GM23338 (cell line): ENCODE measurements at regions not wholly inside any gene's neighbourhood (a gene's known extent, or its start where the extent isn't known, plus 50 kb on each side); places are given as distances from the start of the nearest gene placed in this dataset.

Experiments
- ATAC-seq: fragments of 200-7000 bp; cut with Tn5 transposase; 3 replicates; pipeline ENCODE4 v1.9.1; 2020
- DNase-seq: peaks from one replicate; pipeline ENCODE4 v3.0.0-alpha.2; 2015; ENCODE audit warnings: low spot score
- H2AFZ ChIP-seq: fragments of 200-600 bp; sonication (generic); 2 replicates; pipeline ENCODE4 v1.8.0; 2016; ENCODE audit warnings: antibody characterized with exemption, mild to moderate bottlenecking, moderate library complexity
- H3F3A ChIP-seq: fragments of 200-600 bp; sonication (generic); replicated peaks from 2 replicates; pipeline ENCODE4 v1.8.0; 2017; ENCODE audit warnings: antibody characterized with exemption, mixed run types, low read depth
- H3K27ac ChIP-seq: fragments of 200-600 bp; sonication (generic); 2 replicates; pipeline ENCODE4 v1.6.1; 2016; ENCODE audit warnings: low read depth
- H3K27me3 ChIP-seq: fragments of 200-600 bp; sonication (generic); 2 replicates; pipeline ENCODE4 v1.8.0; 2016; ENCODE audit warnings: mild to moderate bottlenecking, mixed run types, moderate library complexity; ENCODE audit not compliant: insufficient read depth
- H3K36me3 ChIP-seq: fragments of 200-600 bp; sonication (generic); 2 replicates; pipeline ENCODE4 v1.8.0; 2016; ENCODE audit warnings: mild to moderate bottlenecking; ENCODE audit not compliant: insufficient read depth
- H3K4me1 ChIP-seq: fragments of 200-600 bp; sonication (generic); 2 replicates; pipeline ENCODE4 v1.8.0; 2016; ENCODE audit warnings: mild to moderate bottlenecking, moderate library complexity; ENCODE audit not compliant: insufficient read depth
- H3K4me2 ChIP-seq: fragments of 200-600 bp; sonication (generic); 2 replicates; pipeline ENCODE4 v1.7.1; 2017; ENCODE audit warnings: mixed run types
- H3K4me3 ChIP-seq: fragments of 200-600 bp; sonication (generic); 2 replicates; pipeline ENCODE4 v1.6.1; 2016; ENCODE audit warnings: mixed run types
- H3K79me2 ChIP-seq: fragments of 200-600 bp; sonication (generic); replicated peaks from 2 replicates; pipeline ENCODE4 v1.8.0; 2017; ENCODE audit warnings: mild to moderate bottlenecking; ENCODE audit not compliant: insufficient read depth
- H3K9me2 ChIP-seq: fragments of 200-600 bp; sonication (generic); 2 replicates; pipeline ENCODE4 v1.8.0; 2017; ENCODE audit not compliant: insufficient read depth
- H4K20me1 ChIP-seq: fragments of 200-600 bp; sonication (generic); replicated peaks from 2 replicates; pipeline ENCODE4 v1.8.0; 2017; ENCODE audit warnings: mild to moderate bottlenecking; ENCODE audit not compliant: insufficient read depth
- H3K27ac Mint-ChIP-seq: 2 replicates; pipeline ENCODE4 v1.8.0; 2020; ENCODE audit warnings: inconsistent platforms, mild to moderate bottlenecking, moderate library complexity, mixed read lengths
- H3K27me3 Mint-ChIP-seq: 3 replicates; pipeline ENCODE4 v1.8.0; 2022; ENCODE audit warnings: low read depth, mild to moderate bottlenecking, moderate library complexity, mixed read lengths, inconsistent platforms; ENCODE audit not compliant: insufficient read depth, poor library complexity
- H3K36me3 Mint-ChIP-seq: 3 replicates; pipeline ENCODE4 v1.8.0; 2021; ENCODE audit warnings: low read depth, mild to moderate bottlenecking, inconsistent platforms, moderate library complexity, mixed read lengths
- H3K4me1 Mint-ChIP-seq: 3 replicates; pipeline ENCODE4 v1.8.0; 2020; ENCODE audit warnings: mild to moderate bottlenecking, inconsistent platforms, mixed read lengths
- H3K4me3 Mint-ChIP-seq: 3 replicates; pipeline ENCODE4 v1.8.0; 2021; ENCODE audit warnings: moderate library complexity, mild to moderate bottlenecking, inconsistent platforms, mixed read lengths
- H3K9me3 Mint-ChIP-seq: 3 replicates; pipeline ENCODE4 v1.8.0; 2020; ENCODE audit warnings: moderate library complexity, mild to moderate bottlenecking, inconsistent platforms, mixed read lengths
- CREB1 ChIP-seq: fragments of 250-450 bp; sonication (Bioruptor Pico); IDR thresholded peaks from 2 replicates; pipeline ENCODE4 v1.5.0; 2020; ENCODE audit warnings: low read depth, mild to moderate bottlenecking, moderate library complexity
- EZH2 ChIP-seq: fragments of 200-600 bp; sonication (generic); IDR thresholded peaks from one replicate; pipeline ENCODE4 v1.8.0; 2017; ENCODE audit warnings: antibody characterized with exemption, mild to moderate bottlenecking, low read depth; ENCODE audit not compliant: unreplicated experiment
- EZH2phosphoT487 ChIP-seq: fragments of 200-600 bp; sonication (generic); IDR thresholded peaks from one replicate; pipeline ENCODE4 v1.8.1; 2018; ENCODE audit warnings: antibody characterized with exemption; ENCODE audit not compliant: unreplicated experiment
- JUNB ChIP-seq: IDR thresholded peaks from one replicate; pipeline ENCODE4 v1.6.1; 2016; ENCODE audit warnings: antibody characterized with exemption; ENCODE audit not compliant: unreplicated experiment
- NANOG ChIP-seq: IDR thresholded peaks from 2 replicates; pipeline ENCODE4 v1.6.1; 2016; ENCODE audit warnings: antibody characterized with exemption, borderline replicate concordance
- POLR2AphosphoS5 ChIP-seq: IDR thresholded peaks from 2 replicates; pipeline ENCODE4 v1.6.1; 2016; ENCODE audit warnings: antibody characterized with exemption, low read depth
- STAT1 ChIP-seq: IDR thresholded peaks from one replicate; pipeline ENCODE4 v1.6.1; 2016; ENCODE audit warnings: antibody characterized with exemption; ENCODE audit not compliant: unreplicated experiment
- ZNF114 ChIP-seq: fragments of 250-450 bp; sonication (Bioruptor Pico); IDR thresholded peaks from 2 replicates; pipeline ENCODE4 v1.5.0; 2020; ENCODE audit warnings: mild to moderate bottlenecking, moderate library complexity
- ZNF331 ChIP-seq: fragments of 250-450 bp; sonication (Bioruptor Pico); IDR thresholded peaks from 2 replicates; pipeline ENCODE4 v1.5.0; 2020; ENCODE audit warnings: low read depth, mild to moderate bottlenecking, moderate library complexity
- TF ChIP-seq, protein P1 (sequence below), 2 experiments: fragments of 200-600 bp in 1 of 2; sonication (generic) in 1 of 2; conservative IDR thresholded peaks; 2 replicates each; pipeline versions ENCODE4 v1.5.1 to v1.6.1; 2016 to 2017; ENCODE audit warnings: antibody characterized with exemption in 2 of 2, low read depth in 2 of 2, mild to moderate bottlenecking in 2 of 2, moderate library complexity in 1 of 2
- TF ChIP-seq, protein P2 (sequence below): IDR thresholded peaks from 2 replicates; pipeline ENCODE4 v1.6.1; 2016; ENCODE audit warnings: antibody characterized with exemption
- TF ChIP-seq, protein P3 (sequence below): fragments of 250-450 bp; sonication (Bioruptor Pico); IDR thresholded peaks from 2 replicates; pipeline ENCODE4 v1.5.0; 2020; ENCODE audit warnings: mild to moderate bottlenecking, moderate library complexity
- TF ChIP-seq, protein P4 (sequence below): IDR thresholded peaks from one replicate; pipeline ENCODE4 v1.6.1; 2018; ENCODE audit warnings: antibody characterized with exemption; ENCODE audit not compliant: unreplicated experiment

DNA sequence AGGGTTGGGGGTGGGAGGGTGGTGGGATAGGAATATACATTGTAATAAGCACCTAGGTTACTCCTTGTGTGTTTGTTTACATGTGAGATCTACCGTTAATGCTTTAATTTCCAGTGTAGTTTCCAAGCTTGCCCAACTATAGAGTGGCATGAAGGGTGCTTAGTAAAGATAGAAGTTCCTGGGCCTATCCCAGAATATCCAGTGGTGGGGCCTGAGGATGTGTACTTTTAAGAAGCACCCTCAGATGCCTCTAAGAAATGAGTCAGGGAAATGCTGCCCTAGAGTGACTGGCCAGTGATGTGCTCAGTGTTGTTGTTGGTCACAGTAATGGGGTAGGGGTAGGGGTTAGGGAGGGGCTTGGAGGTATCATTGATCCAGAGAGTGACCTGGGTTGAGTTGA is 141.3 kb downstream of the TSEN15 start:
- Histone ChIP-seq H3K9me2 (no peaks in the 10 kb centered on the region), H3K27me3 (no peaks in the 10 kb centered on the region), H3K36me3 (no peaks in the 10 kb centered on the region), H3K4me1 (no peaks in the 10 kb centered on the region; the same call in 1 of the 2 replicates), H3F3A (no peaks in the 10 kb centered on the region), H3K4me3 (no peak overlapping the region), H2AFZ (no peak overlapping the region), H3K4me2 (no peak overlapping the region), H4K20me1 (no peaks in the 10 kb centered on the region), H3K79me2 (no peaks in the 10 kb centered on the region), H3K27ac (no peak overlapping the region)
- no peak for DNase-seq
- no peaks in the 10 kb centered on the region for H3K36me3 Mint-ChIP-seq
- no peak overlapping the region for H3K4me3 Mint-ChIP-seq
- no peaks in the 10 kb centered on the region for H3K27me3 Mint-ChIP-seq
- TF ChIP-seq EZH2 (no peak), POLR2AphosphoS5 (no peak), STAT1 (no peak), NANOG (no peak), CREB1 (CRISPR knock-in tag) (no peak), ZNF331 (no peak), EZH2phosphoT487 (no peak), ZNF114 (no peak), JUNB (no peak)
- TF ChIP-seq, protein P1, sequence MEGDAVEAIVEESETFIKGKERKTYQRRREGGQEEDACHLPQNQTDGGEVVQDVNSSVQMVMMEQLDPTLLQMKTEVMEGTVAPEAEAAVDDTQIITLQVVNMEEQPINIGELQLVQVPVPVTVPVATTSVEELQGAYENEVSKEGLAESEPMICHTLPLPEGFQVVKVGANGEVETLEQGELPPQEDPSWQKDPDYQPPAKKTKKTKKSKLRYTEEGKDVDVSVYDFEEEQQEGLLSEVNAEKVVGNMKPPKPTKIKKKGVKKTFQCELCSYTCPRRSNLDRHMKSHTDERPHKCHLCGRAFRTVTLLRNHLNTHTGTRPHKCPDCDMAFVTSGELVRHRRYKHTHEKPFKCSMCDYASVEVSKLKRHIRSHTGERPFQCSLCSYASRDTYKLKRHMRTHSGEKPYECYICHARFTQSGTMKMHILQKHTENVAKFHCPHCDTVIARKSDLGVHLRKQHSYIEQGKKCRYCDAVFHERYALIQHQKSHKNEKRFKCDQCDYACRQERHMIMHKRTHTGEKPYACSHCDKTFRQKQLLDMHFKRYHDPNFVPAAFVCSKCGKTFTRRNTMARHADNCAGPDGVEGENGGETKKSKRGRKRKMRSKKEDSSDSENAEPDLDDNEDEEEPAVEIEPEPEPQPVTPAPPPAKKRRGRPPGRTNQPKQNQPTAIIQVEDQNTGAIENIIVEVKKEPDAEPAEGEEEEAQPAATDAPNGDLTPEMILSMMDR (conservative IDR thresholded peaks at IDR 0.05; ENCODE audit: low read depth in 2 of 2): no peak
- TF ChIP-seq, protein P2, sequence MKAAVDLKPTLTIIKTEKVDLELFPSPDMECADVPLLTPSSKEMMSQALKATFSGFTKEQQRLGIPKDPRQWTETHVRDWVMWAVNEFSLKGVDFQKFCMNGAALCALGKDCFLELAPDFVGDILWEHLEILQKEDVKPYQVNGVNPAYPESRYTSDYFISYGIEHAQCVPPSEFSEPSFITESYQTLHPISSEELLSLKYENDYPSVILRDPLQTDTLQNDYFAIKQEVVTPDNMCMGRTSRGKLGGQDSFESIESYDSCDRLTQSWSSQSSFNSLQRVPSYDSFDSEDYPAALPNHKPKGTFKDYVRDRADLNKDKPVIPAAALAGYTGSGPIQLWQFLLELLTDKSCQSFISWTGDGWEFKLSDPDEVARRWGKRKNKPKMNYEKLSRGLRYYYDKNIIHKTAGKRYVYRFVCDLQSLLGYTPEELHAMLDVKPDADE: no peak
- TF ChIP-seq, protein P3, sequence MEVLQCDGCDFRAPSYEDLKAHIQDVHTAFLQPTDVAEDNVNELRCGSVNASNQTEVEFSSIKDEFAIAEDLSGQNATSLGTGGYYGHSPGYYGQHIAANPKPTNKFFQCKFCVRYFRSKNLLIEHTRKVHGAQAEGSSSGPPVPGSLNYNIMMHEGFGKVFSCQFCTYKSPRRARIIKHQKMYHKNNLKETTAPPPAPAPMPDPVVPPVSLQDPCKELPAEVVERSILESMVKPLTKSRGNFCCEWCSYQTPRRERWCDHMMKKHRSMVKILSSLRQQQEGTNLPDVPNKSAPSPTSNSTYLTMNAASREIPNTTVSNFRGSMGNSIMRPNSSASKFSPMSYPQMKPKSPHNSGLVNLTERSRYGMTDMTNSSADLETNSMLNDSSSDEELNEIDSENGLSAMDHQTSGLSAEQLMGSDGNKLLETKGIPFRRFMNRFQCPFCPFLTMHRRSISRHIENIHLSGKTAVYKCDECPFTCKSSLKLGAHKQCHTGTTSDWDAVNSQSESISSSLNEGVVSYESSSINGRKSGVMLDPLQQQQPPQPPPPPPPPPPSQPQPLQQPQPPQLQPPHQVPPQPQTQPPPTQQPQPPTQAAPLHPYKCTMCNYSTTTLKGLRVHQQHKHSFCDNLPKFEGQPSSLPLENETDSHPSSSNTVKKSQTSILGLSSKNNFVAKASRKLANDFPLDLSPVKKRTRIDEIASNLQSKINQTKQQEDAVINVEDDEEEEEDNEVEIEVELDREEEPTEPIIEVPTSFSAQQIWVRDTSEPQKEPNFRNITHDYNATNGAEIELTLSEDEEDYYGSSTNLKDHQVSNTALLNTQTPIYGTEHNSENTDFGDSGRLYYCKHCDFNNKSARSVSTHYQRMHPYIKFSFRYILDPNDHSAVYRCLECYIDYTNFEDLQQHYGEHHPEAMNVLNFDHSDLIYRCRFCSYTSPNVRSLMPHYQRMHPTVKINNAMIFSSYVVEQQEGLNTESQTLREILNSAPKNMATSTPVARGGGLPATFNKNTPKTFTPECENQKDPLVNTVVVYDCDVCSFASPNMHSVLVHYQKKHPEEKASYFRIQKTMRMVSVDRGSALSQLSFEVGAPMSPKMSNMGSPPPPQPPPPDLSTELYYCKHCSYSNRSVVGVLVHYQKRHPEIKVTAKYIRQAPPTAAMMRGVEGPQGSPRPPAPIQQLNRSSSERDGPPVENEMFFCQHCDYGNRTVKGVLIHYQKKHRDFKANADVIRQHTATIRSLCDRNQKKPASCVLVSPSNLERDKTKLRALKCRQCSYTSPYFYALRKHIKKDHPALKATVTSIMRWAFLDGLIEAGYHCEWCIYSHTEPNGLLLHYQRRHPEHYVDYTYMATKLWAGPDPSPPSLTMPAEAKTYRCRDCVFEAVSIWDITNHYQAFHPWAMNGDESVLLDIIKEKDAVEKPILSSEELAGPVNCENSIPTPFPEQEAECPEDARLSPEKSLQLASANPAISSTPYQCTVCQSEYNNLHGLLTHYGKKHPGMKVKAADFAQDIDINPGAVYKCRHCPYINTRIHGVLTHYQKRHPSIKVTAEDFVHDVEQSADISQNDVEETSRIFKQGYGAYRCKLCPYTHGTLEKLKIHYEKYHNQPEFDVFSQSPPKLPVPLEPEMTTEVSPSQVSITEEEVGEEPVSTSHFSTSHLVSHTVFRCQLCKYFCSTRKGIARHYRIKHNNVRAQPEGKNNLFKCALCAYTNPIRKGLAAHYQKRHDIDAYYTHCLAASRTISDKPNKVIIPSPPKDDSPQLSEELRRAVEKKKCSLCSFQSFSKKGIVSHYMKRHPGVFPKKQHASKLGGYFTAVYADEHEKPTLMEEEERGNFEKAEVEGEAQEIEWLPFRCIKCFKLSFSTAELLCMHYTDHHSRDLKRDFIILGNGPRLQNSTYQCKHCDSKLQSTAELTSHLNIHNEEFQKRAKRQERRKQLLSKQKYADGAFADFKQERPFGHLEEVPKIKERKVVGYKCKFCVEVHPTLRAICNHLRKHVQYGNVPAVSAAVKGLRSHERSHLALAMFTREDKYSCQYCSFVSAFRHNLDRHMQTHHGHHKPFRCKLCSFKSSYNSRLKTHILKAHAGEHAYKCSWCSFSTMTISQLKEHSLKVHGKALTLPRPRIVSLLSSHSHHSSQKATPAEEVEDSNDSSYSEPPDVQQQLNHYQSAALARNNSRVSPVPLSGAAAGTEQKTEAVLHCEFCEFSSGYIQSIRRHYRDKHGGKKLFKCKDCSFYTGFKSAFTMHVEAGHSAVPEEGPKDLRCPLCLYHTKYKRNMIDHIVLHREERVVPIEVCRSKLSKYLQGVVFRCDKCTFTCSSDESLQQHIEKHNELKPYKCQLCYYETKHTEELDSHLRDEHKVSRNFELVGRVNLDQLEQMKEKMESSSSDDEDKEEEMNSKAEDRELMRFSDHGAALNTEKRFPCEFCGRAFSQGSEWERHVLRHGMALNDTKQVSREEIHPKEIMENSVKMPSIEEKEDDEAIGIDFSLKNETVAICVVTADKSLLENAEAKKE (CRISPR knock-in tag): no peak
- TF ChIP-seq, protein P4, sequence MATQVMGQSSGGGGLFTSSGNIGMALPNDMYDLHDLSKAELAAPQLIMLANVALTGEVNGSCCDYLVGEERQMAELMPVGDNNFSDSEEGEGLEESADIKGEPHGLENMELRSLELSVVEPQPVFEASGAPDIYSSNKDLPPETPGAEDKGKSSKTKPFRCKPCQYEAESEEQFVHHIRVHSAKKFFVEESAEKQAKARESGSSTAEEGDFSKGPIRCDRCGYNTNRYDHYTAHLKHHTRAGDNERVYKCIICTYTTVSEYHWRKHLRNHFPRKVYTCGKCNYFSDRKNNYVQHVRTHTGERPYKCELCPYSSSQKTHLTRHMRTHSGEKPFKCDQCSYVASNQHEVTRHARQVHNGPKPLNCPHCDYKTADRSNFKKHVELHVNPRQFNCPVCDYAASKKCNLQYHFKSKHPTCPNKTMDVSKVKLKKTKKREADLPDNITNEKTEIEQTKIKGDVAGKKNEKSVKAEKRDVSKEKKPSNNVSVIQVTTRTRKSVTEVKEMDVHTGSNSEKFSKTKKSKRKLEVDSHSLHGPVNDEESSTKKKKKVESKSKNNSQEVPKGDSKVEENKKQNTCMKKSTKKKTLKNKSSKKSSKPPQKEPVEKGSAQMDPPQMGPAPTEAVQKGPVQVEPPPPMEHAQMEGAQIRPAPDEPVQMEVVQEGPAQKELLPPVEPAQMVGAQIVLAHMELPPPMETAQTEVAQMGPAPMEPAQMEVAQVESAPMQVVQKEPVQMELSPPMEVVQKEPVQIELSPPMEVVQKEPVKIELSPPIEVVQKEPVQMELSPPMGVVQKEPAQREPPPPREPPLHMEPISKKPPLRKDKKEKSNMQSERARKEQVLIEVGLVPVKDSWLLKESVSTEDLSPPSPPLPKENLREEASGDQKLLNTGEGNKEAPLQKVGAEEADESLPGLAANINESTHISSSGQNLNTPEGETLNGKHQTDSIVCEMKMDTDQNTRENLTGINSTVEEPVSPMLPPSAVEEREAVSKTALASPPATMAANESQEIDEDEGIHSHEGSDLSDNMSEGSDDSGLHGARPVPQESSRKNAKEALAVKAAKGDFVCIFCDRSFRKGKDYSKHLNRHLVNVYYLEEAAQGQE: no peak
- H3K4me1 Mint-ChIP-seq: 0 out of 3 replicates have a peak, but pooled peaks cover 1% of the 10 kb centered on the region
- ATAC-seq: no peak
- no peaks in the 10 kb centered on the region for H3K9me3 Mint-ChIP-seq
- H3K27ac Mint-ChIP-seq: no peak overlapping the region
